ENCODE measurements at regions not wholly inside any gene's neighbourhood (a gene's known extent, or its start where the extent isn't known, plus 50 kb on each side); places are given as distances from the start of the nearest gene placed in this dataset.
"Not testable (repeated sequence)": the region's sequence is repeated elsewhere in the genome, so short reads cannot be mapped to it uniquely, and the experiment has no call there.

DNA sequence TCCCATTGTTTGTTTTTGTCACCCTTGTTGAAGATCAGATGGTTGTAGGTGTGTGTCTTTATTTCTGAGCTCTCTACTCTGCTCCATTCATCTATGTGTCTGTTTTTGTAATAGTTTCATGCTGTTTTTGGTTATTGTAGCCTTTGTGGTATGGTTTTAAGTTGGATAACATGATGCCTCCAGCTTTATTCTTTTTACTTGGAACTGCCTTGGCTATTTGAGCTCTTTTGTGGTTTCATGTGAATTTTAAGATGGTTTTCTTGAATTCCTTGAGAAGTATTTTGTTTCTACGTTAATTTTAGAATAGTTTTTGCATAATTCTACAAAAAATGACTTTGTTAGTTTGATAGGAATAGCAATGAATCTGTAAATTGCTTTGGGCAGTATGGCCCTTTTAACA, 170.0 kb upstream of the IGFBP3 start:
- DNase-seq = no peak

DNA sequence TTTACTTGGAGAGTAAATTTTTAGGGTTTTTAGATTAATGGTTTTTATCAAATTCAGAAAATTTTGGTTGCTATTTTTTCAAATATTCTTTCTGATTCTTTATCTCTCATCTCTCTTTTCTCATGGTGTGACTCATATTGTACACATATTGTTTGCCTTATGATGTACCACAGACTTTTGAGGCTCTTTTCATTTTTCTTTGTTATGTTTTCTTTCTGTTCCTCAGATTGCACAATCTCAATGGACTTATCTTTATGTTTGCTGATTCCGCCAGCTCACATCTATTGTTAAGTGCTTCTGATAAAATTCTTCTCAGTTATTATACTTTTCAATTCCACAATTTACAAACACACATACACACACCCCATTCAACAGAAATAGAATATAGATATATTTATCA, 168.2 kb upstream of the IGFBP3 start:
- DNase-seq = no peak

DNA sequence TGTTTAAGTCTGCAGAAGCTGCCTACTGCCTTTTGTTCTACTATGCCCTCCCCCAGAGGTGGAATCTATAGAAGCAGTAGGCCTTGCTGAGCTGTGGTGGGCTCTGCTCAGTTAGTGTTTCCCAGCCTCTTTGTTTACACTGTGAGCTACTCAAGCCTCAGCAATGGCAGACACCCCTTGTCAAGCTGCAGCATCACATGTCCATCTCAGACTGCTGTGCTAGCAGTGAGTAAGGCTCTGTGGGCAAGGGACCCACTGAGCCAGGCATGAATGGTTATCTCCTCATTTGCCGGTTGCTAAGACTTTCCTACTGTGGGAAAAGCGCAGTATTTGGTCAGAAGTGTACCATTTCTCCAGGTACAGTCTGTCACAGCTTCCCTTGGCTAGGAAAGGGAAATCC, 167.4 kb upstream of the IGFBP3 start:
- not testable (repeated sequence) for DNase-seq

DNA sequence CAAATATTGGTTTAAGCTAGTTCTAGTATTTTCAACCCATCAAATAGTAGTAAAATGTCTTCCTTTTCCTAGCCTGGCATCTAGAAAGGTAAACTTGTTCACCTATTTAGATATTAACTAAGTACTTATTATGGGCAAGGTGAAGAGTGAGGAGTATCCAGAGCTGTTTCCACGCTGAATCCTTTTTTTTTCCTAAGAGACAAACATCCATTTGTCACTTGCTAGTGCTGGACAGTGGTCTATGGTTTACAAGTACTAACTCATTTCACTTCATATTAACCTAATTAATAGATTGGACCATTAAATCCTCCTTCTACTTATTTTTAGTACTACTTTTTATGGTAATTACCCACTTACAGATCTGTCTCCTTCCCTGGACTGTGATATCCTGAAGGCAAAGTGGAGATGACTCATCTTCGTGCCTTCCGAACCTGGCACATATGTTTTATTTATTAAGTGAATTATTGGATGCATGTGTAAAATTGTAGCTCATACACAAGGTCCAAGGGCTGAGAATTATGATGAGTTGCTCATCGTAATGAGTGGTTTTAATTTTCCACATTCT, 159.6 kb upstream of the IGFBP3 start:
- no peak for DNase-seq

DNA sequence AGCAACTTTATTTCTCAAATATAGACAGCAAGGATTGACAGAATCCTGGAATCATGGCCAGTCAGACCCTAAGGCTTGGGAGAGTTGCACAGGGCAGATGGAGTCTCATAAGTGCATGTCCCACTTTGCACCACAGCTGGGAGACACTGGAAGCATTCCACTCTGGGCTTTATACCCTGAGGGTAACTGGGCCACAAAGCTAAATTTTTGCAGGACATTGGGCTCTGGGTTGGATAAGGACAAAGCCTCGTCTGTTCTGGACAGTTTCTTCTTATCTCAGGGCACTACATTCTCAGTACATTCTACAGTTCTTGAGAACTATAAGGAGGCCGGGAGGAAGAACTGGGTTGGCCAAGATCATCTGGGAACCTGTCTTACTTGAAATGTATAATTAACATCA, 158.3 kb upstream of the IGFBP3 start:
- no peak for DNase-seq

DNA sequence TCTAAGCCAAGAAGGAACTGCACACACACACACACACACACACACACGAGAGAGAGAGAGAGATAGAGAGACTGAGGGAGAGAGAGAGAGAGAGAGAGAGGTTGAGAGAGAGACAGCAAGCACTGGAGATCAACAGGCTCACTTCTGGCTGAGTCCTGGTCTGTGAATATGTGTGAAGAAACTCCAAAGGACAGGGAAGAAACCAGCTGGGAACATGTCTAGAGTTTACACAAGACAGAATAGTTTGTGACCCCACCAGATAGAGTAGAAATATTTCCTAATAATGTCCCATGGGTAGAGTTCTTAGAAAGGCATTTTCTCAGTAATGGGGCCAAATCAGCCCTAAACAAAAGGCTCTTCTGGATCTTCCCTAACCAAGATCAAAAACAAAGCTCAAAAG, 155.5 kb upstream of the IGFBP3 start:
- no peak for DNase-seq

DNA sequence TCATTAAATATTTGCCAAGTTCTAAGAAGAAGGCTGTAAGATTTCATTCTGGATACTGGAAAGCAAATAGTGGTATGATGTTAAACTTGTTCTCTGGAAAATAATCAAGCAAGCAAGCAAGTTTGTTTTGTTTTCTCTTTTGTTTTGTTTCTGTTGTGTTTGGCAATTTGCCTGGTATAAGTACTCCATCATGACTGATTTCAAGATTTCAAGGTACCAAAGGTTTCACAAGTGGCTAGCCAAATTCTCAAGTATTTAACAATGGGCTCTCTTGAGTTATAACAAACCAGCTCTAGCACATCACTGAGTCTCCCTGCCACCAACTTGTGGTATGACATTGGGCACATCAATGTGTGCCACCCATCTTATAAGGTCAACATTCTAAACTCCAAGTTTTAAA, 151.7 kb upstream of the IGFBP3 start:
- DNase-seq = no peak

DNA sequence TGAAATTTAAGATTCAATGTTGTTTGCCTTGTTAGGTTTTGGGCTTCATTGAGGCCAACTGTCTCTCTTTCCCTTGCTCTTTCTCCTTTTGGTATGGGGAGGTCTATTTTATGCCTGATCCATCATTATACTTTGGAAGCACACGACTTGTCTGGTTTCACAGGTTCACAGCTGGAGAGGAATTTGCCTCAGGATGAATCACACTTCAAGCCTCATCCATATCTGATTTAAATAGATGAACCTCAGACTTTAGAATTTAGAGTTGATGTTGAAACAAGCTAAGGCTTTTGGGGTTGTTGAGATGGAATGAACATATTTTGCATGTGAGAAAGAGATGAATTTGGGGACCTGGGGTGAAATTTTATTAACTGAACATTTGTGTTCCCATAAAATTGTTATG, 150.5 kb upstream of the IGFBP3 start:
- DNase-seq = no peak

DNA sequence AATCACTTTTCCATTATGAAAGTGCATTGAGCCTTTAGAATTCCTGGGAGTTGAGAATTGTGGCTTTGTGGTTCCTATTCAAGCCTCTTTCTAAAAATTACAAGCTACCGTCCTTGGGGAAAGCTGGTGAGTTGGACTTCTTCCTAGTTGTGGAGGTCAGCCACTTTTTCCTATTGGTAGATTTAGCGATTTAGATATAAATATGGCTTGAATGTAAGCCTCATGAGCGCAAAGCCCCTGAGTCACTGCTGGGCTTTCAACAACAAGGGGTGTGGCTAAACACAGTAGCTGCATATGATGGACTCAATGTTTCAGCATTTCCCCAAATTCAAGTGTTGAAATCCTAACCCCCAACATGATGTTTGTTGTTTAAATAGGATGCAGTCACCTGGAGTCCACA, 150.0 kb upstream of the IGFBP3 start:
- DNase-seq = no peak

DNA sequence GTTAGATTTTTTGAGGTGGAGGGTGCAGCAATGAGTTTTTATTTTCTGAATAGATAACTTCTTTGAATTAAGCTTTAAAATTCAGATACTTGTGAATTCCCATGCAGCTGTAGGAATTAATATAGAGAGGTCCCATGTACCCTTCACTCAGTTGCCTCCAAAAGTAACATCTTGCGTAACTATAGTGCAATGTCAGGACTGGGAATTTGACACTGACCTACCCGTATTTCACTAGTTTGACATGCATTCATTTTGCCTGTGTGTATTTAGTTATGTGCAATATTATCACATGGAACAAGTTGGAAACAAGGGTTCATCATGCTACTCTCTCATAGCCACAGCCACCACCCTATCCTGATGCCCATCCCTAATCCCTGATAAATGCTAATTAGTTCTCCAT, 147.1 kb upstream of the IGFBP3 start:
- no peak for DNase-seq

DNA sequence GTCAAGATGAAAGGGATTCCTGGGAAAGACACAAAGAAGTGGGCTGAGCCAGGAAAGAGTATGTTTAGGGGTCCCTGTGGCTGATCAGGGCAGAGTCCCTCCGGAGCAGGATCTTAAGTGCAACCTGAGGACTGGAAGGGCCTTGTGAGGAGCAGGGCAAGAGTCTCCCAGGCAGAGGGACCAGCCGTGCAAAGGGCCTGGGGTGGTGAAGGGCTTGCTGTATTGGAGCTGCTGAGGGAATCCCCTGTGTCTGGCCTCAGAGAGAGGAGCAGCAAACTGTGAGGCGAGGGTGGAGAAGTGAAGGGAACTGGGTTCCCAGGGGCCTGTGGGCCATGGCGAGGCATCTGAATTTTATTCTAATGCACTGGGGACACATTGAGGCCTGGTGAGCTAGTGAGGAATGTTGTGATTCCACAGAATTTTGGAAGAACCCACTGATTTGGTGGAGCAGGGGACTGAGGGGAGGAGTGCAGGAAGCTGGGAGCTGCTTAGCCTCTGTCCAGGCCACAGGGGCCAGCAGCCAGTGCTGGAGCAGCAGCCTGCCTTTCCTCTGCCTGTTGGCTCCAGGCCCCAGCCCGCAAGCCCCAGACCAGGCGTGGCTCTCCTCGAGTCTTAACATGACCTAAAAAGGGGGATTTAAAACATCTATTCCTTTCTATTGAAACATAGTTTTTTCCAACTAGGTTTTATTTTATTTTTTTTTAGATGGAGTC, 138.4 kb upstream of the IGFBP3 start:
- no peak for DNase-seq

DNA sequence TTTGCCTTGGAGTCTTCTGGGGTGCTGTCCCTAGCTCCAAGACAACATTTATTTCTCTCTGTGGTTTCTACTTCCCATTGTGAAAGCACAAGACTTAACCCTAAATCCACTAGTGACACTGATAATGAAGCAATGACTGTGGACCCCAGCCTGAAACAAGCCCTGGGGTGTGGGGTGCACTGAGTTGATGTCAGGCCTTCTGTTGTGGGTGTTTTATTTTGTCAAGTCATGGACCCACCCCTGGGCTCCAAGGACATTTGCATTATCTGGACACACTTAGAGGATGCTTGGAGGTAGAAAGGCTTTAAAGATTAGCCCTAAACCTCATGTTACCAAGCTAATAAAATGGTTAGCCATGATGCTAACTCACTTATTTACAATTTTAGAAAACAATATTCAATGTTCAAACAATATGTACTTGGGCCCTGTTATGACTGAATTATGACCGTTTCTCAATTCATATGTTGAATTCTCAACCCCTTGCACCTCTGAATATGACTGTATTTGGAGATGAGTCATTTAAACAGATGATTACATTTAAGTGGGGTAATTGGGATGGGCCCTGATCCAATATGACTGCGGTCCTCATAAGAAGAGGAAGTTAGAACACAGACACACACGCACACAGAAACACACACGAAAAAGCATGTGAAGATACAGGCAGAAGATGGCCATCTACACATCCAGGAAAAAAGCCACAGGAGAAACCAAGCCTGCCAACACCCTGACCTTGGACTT, 137.2 kb upstream of the IGFBP3 start:
- DNase-seq = no peak

DNA sequence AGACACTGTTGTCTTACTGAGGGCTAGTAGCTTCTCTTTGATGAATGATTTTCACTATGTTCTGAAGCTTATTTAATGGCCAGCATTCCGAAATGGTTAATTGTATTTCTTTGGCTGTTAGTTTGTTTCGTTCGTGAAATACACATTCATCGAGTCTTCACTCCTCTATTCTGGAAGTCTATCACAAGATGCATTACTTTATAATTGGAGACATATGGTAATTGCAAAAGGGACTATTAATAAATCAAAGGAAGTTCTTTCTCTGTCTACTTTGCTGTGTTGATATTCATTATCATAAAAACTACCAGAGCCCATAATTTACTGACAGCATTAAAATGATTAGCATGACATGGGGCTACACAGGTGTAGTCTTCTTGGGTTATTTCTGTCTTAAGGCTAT, 133.8 kb upstream of the IGFBP3 start:
- no peak for DNase-seq

DNA sequence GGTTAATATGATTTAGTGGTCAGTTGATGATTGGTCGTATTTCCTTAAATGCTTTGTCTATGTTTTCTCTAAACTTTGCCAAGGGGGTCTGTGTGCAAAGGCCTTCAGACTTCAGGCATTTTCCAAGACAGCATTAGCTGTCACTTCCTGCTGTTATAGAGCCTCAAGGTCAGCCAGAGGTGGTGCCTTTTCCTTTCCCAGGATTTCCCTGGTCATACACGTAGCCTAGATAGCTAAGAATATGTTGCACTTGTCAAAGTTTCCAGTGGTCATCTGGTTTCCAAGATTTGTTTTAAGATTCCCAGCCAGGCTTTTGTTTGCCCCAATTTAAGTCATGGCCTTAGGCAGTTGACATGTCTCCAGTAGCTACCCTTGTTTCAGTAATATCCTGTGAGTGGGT, 133.2 kb upstream of the IGFBP3 start:
- DNase-seq = no peak

DNA sequence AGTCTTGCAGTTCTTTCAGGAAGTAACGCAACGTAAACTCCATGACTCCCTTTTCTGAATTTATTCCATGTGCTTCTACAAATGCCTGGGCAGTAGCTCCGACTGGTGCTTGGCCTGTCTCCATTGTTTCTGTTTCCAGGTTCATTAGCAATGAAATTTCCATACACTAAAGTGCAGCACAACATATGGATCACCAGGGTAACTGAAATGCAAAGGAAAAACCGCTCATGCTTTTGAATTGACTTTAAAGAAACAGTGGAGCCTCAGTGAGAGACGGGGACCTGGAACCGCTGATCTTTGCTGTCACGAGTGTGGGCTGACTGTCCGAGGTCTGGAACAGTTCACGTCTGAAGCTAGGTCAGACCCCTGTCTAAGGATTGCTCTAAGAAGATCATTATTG, 126.5 kb upstream of the IGFBP3 start:
- no peak for DNase-seq

DNA sequence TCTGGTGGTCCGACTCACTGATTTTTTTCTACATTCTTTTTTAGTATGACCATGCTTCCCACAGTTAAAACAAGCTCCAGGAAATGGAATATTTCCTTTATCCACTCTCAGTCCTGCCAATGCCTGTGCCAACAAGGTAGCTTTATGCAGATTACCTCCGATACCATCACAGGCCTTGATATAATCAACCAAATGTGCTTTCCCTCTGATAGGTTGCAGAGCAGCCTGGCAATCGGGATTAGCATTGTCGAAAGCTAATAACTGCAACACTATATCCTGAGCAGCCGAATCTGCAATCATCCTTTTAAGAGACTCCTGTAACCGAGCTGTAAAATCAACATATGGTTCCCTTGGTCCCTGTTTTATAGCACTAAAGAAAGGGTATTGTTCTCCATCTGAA, 122.3 kb upstream of the IGFBP3 start:
- DNase-seq = not testable (repeated sequence)

DNA sequence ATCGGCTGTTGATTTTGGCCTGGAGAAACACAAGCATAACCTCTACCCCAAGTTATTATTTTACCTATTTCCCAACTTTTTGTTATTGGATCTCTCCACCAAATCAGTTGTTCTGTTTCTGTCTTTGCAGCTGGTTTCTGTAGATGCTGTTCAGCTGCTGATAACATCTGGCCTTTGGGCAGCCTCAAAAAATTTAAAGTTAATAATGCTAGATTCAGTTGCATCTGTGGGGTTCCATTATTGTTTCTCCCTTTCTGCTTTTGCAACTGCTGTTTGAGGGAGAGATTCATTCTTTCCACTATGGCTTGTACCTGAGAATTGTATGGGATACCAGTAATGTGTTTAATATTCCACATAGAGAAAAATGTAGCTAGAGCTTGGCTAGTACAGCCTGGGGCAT, 118.7 kb upstream of the IGFBP3 start:
- not testable (repeated sequence) for DNase-seq

DNA sequence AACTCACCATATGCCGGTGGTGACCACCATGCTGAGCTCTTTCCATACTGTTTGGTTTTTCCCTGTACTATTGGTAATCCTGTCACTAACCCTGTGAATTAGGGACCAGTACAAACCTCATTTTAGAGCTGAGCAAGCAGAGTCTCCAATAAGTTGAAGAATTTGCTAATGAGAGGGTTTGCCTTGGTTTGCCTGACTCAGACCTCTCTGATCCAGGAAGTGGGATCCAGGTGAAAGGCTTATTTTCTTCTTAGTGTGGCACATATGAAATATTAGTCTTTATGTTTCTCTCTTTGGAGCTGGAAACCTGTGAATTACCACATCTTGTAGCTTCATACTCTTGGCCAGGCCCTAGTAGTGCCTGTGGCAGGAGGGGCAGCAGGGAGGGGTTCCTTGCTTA, 114.1 kb upstream of the IGFBP3 start:
- DNase-seq = no peak

DNA sequence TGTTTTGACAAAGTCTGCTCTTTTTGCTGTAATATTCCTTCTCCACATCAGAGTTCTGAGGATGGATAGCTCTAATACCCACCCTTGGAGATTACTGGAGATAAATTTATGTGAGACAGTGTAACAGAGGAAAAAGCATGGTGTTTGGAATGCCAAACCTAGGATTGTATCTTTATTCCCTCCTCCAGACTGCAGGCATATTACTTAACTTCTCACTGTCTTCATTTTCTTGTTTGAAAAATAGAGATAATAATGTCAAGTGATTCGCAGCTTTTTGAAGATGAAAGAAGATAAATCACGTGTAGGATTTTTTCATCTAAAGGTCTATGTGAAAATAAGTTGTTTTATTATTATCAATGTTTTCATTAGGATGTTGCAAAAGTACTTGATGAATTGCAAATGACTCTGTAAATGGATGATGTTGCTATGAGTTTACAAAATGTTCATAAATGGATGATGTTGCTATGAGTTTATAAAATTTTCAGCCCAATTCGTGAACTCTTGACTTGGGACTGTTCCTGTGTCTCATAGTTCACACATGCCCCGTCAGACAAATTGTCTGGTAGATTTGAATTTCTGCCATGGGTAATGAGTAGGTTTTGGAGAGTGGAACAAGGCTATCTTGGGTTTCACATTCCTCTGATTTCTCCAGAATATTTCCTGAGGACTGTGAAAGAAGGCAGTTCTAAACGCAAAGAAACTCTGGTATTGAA, 113.1 kb upstream of the IGFBP3 start:
- no peak for DNase-seq

DNA sequence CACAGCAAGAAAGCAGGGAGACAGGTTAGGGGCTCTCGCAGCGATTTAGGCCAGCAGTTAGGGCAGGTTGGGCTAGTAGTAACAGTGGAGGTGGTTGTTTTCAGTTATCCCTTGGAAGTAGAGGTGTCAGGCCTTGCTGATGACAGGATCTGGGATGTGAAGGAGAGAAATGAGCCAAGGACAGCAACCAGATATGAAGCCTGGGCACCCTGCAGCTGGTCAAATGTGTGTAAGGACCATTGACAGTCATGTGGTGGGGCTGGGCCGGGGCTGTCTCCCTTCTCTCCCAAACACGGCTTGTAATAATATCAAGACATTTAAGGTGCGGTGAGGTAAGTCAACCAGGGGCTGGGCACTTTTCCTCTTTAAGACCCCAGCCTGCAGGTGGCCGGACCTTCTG, 112.5 kb upstream of the IGFBP3 start:
- DNase-seq = no peak

DNA sequence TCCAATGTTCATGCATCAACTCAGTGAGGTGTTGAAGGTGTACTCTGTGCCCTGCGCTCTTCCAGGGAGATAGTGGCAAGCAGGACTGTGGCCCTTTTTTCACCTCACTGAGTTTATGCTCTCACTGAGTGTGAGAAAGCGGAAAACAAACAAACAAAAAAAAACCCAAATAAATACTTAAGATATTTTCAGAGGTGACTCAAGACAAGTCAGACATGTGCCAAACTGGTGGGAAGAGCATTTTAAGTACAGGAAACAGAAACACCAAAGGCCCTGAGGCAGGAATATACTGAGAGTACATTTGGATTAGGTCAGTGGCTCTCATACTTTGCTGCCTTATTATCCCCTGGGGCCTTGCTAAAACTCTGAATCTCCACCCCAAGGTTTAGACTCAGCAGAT, 111.9 kb upstream of the IGFBP3 start:
- DNase-seq = no peak

DNA sequence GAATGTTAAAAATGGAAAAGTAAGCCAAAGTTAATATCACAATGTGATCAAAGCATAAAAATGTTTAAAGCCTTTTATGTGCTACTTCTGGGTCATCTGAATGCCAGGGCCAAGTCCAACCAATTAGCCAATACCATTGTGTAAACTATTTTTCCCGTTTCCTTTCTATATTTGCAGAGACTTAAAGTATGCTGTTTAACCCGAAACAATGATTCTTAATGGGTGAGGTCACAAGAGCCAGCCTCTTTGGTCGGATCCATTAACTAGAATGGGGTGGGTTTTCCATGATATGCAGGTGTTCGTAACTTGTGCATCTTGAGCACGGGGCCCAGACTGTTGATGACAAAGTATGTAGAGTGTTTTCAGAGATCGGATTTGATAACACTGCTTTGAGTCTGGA, 111.3 kb upstream of the IGFBP3 start:
- DNase-seq = no peak

DNA sequence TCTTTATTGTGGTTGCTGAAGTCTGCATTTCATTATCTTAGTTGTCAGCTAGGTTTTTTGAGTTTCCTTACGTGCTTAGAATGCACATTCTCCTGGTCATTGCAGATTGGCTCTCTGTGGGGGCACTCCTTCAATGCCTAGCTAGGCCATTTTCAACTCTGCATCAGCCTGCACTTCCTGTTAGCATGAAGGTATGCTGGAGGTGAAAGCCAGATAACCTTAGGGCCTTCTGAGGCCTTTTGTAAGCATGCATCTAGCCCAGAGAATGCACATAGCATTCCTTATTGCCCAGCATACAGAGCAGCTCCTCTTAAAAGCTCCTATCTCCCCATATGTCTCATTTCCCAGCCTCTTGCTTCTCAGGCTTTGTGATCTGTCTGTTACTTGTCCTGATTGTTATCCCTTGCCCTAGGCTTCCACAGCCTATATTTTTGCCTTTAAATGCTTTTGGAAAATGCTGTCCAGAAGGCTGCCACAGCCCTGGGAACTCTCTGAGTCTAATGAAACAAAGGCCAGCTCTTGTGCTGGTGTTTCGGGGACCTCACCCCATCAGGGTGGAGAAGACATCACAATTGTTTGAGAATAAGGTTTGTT, 108.1 kb upstream of the IGFBP3 start:
- no peak for DNase-seq

DNA sequence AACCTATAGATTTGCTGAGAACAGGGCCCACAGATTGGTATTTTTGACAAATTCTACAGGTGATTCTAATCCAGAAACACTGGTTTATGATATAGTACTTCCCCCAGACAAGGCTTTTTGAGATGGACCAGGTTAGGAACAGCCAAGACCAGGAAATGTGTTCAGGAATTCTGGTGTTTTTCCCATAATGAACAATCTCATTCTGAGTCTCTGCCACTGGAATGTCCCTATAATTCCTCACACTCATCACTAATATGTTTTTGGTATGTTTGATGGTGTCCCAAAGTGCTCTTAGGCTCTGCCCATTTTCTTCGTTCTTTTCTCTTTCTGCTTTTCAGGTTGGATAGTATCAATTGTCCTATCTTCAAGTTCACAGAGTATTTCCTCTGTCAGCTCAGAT, 107.2 kb upstream of the IGFBP3 start:
- no peak for DNase-seq

Data from NCI-H345 (cell line).